H9 (cell line): ENCODE measurements at regions not wholly inside any gene's neighbourhood (a gene's known extent, or its start where the extent isn't known, plus 50 kb on each side); places are given as distances from the start of the nearest gene placed in this dataset.

ENCODE experiments used
- DNase-seq: peaks from one replicate; pipeline ENCODE4 v3.0.0-alpha.2; 2017
- H2AFZ ChIP-seq: one replicate; pipeline ENCODE4 v1.6.1; 2013; ENCODE audit warnings: mild to moderate bottlenecking, low read length, control low read depth, moderate library complexity
- H2AK5ac ChIP-seq: 2 replicates; pipeline ENCODE4 v1.6.1; 2013; ENCODE audit warnings: low read length, control low read depth, mixed read lengths; ENCODE audit not compliant: insufficient read length
- H2BK120ac ChIP-seq: one replicate; pipeline ENCODE4 v1.6.1; 2013; ENCODE audit warnings: low read depth, mild to moderate bottlenecking, low read length, control low read depth, inconsistent platforms; ENCODE audit not compliant: poor library complexity, severe bottlenecking
- H2BK12ac ChIP-seq: 2 replicates; pipeline ENCODE4 v1.6.1; 2013; ENCODE audit warnings: low read length, control low read depth, mixed read lengths, low read depth; ENCODE audit not compliant: insufficient read length
- H2BK15ac ChIP-seq: 2 replicates; pipeline ENCODE4 v1.6.1; 2013; ENCODE audit warnings: low read depth, low read length, control low read depth
- H2BK20ac ChIP-seq: one replicate; pipeline ENCODE4 v1.6.1; 2013; ENCODE audit warnings: low read depth, mild to moderate bottlenecking, low read length, control low read depth, inconsistent platforms; ENCODE audit not compliant: poor library complexity, severe bottlenecking
- H2BK5ac ChIP-seq: 2 replicates; pipeline ENCODE4 v1.6.1; 2013; ENCODE audit warnings: low read length, control low read depth, mixed read lengths; ENCODE audit not compliant: insufficient read length
- H3K14ac ChIP-seq: 2 replicates; pipeline ENCODE4 v1.6.1; 2013; ENCODE audit warnings: low read length, control low read depth; ENCODE audit not compliant: insufficient read depth
- H3K18ac ChIP-seq: 2 replicates; pipeline ENCODE4 v1.6.1; 2013; ENCODE audit warnings: low read depth, mild to moderate bottlenecking, mixed read lengths, low read length, control low read depth; ENCODE audit not compliant: insufficient read length
- H3K23ac ChIP-seq: 2 replicates; pipeline ENCODE4 v1.6.1; 2013; ENCODE audit warnings: low read length, control low read depth, mixed read lengths, low read depth; ENCODE audit not compliant: insufficient read length
- H3K23me2 ChIP-seq: 2 replicates; pipeline ENCODE4 v1.6.1; 2013; ENCODE audit warnings: low read depth, mild to moderate bottlenecking, mixed read lengths, low read length, control low read depth; ENCODE audit not compliant: insufficient read length, poor library complexity, severe bottlenecking
- H3K27ac ChIP-seq: 2 replicates; pipeline ENCODE4 v1.5.1; 2013; ENCODE audit warnings: low read length, control low read depth, mixed read lengths, low read depth; ENCODE audit not compliant: insufficient read length
- H3K27me3 ChIP-seq: 2 replicates; pipeline ENCODE4 v1.6.1; 2013; ENCODE audit warnings: low read length, control low read depth, inconsistent platforms; ENCODE audit not compliant: insufficient read depth
- H3K4ac ChIP-seq: 2 replicates; pipeline ENCODE4 v1.6.1; 2013; ENCODE audit warnings: low read depth, mild to moderate bottlenecking, control low read depth, inconsistent platforms, low read length, moderate library complexity
- H3K4me1 ChIP-seq: 2 replicates; pipeline ENCODE4 v1.6.1; 2013; ENCODE audit warnings: low read length, control low read depth, inconsistent platforms; ENCODE audit not compliant: insufficient read depth
- H3K4me2 ChIP-seq: 2 replicates; pipeline ENCODE4 v1.6.1; 2013; ENCODE audit warnings: low read length, control low read depth, mixed read lengths; ENCODE audit not compliant: insufficient read length, insufficient read depth
- H3K56ac ChIP-seq: 2 replicates; pipeline ENCODE4 v1.6.1; 2013; ENCODE audit warnings: low read depth, mild to moderate bottlenecking, mixed read lengths, low read length, control low read depth; ENCODE audit not compliant: insufficient read length
- H3K79me1 ChIP-seq: 2 replicates; pipeline ENCODE4 v1.6.1; 2013; ENCODE audit warnings: low read depth, mild to moderate bottlenecking, moderate library complexity, low read length, control low read depth, inconsistent platforms; ENCODE audit not compliant: insufficient read depth, poor library complexity, severe bottlenecking
- H3K79me2 ChIP-seq: 2 replicates; pipeline ENCODE4 v1.6.1; 2013; ENCODE audit warnings: low read length, control low read depth, inconsistent platforms; ENCODE audit not compliant: insufficient read depth
- H3K9ac ChIP-seq: 2 replicates; pipeline ENCODE4 v1.6.1; 2013; ENCODE audit warnings: low read length, control low read depth, mixed read lengths; ENCODE audit not compliant: insufficient read length; ENCODE audit errors: extremely low read depth
- H3K9me3 ChIP-seq: one replicate; pipeline ENCODE4 v1.6.1; 2013; ENCODE audit warnings: low read depth, low read length, inconsistent platforms; ENCODE audit not compliant: control insufficient read depth
- H3T11ph ChIP-seq: one replicate; pipeline ENCODE4 v1.6.1; 2013; ENCODE audit warnings: mild to moderate bottlenecking, low read length, control low read depth, inconsistent platforms
- H4K20me1 ChIP-seq: one replicate; pipeline ENCODE4 v1.6.1; 2013; ENCODE audit not compliant: control insufficient read depth, insufficient read length, insufficient read depth
- H4K5ac ChIP-seq: 2 replicates; pipeline ENCODE4 v1.6.1; 2013; ENCODE audit warnings: low read depth, mild to moderate bottlenecking, mixed read lengths, low read length, control low read depth; ENCODE audit not compliant: insufficient read length
- H4K8ac ChIP-seq: replicated peaks from 2 replicates; pipeline ENCODE4 v1.6.1; 2013; ENCODE audit warnings: low read length, control low read depth, mixed read lengths, low read depth; ENCODE audit not compliant: insufficient read length
- H4K91ac ChIP-seq: 2 replicates; pipeline ENCODE4 v1.6.1; 2013; ENCODE audit warnings: low read depth, mild to moderate bottlenecking, moderate library complexity, mixed read lengths, low read length, control low read depth; ENCODE audit not compliant: insufficient read length
- H3K27ac Mint-ChIP-seq, 3 experiments: 2 replicates in 2 of 3; 3 replicates in 1 of 3; pipeline ENCODE4 v1.8.0; 2020 to 2021; ENCODE audit warnings: mixed read lengths in 3 of 3, mild to moderate bottlenecking in 1 of 3, moderate library complexity in 1 of 3
- H3K27me3 Mint-ChIP-seq: 2 replicates; pipeline ENCODE4 v1.8.0; 2021; ENCODE audit warnings: low read depth, mild to moderate bottlenecking, moderate library complexity, mixed read lengths
- H3K36me3 Mint-ChIP-seq, 3 experiments: 2 replicates in 2 of 3; 3 replicates in 1 of 3; pipeline ENCODE4 v1.8.0; 2020 to 2021; ENCODE audit warnings: low read depth in 3 of 3, mixed read lengths in 3 of 3; ENCODE audit not compliant: insufficient read depth in 1 of 3
- H3K4me1 Mint-ChIP-seq, 2 experiments: 2 replicates each; pipeline ENCODE4 v1.8.0; 2020; ENCODE audit warnings: mixed read lengths in 2 of 2
- H3K4me3 Mint-ChIP-seq, 2 experiments: 2 replicates in 1 of 2; 3 replicates in 1 of 2; pipeline ENCODE4 v1.8.0; 2020 to 2021; ENCODE audit warnings: mild to moderate bottlenecking in 2 of 2, mixed read lengths in 2 of 2, moderate library complexity in 1 of 2
- H3K9me3 Mint-ChIP-seq, 2 experiments: 2 replicates in 1 of 2; 3 replicates in 1 of 2; pipeline ENCODE4 v1.8.0; 2020; ENCODE audit warnings: mild to moderate bottlenecking in 2 of 2, mixed read lengths in 2 of 2, moderate library complexity in 1 of 2
- CTCF ChIP-seq: fragments of 200-600 bp; sonication (generic); conservative IDR thresholded peaks from 3 replicates; pipeline ENCODE4 v1.8.0; 2021; ENCODE audit warnings: antibody characterized with exemption, mild to moderate bottlenecking
- WGBS: extraction: QIAGEN DNeasy Blood & Tissue Kit; methylation state at CpG from one replicate; pipeline ENCODE4 v1.1.7; 2013; ENCODE audit warnings: missing lambda C conversion rate, low lambda C conversion rate, mixed read lengths; ENCODE audit not compliant: insufficient read length; ENCODE audit errors: extremely low coverage; 5-methylcytosine and 5-hydroxymethylcytosine counted together

GRCh38 chr22:49068861-49069500 is 758.7 kb downstream of the BRD1 start:
- peaks cover 24% of the 10 kb centered on the region for H3K27me3 Mint-ChIP-seq
- no peaks in the 10 kb centered on the region for H3K23me2 ChIP-seq
- H3K4me1 Mint-ChIP-seq, result peaks cover 1 to 5% of the 10 kb centered on the region in 2 experiments; a peak in 3 of 4 replicates

More at GRCh38 chr22:49068861-49069500, 758.7 kb downstream of the BRD1 start:
- H3K9ac ChIP-seq, result no peak overlapping the region
- no peak overlapping the region for H2AK5ac ChIP-seq
- TF ChIP-seq CTCF, result no peak
- no peaks in the 10 kb centered on the region for H3K9me3 ChIP-seq
- Mint-ChIP-seq H3K27ac (no peak overlapping the region), H3K9me3 (no peaks in the 10 kb centered on the region), H3K36me3 (no peaks in the 10 kb centered on the region), H3K4me3 (no peak overlapping the region; a peak in 1 of 5 replicates)
- H3K4me2 ChIP-seq, result no peak overlapping the region
- no peak overlapping the region for H2BK12ac ChIP-seq
- no peak overlapping the region for H3T11ph ChIP-seq
- WGBS, result no CpG with 5 or more reads among the region's 15 CpGs
- H3K79me2 ChIP-seq, result no peaks in the 10 kb centered on the region
- DNase-seq, result no peak
- H3K4me1 ChIP-seq, result no peaks in the 10 kb centered on the region; the same call in 1 of the 2 replicates
- H3K56ac ChIP-seq, result no peak overlapping the region
- H2BK120ac ChIP-seq, result no peak overlapping the region
- no peak overlapping the region for H2AFZ ChIP-seq
- H3K27ac ChIP-seq, result no peak overlapping the region
- no peak overlapping the region; the same call in 1 of the 2 replicates for H3K14ac ChIP-seq
- H3K27me3 ChIP-seq, result no peaks in the 10 kb centered on the region
- H3K4ac ChIP-seq, result no peak overlapping the region
- H2BK5ac ChIP-seq, result no peak overlapping the region
- H4K20me1 ChIP-seq, result no peaks in the 10 kb centered on the region
- H4K5ac ChIP-seq, result no peak overlapping the region
- H2BK15ac ChIP-seq, result no peak overlapping the region
- H3K18ac ChIP-seq, result no peak overlapping the region
- H4K8ac ChIP-seq, result no peak overlapping the region
- no peak overlapping the region for H2BK20ac ChIP-seq
- H3K23ac ChIP-seq, result no peak overlapping the region
- no peak overlapping the region for H4K91ac ChIP-seq
- no peaks in the 10 kb centered on the region for H3K79me1 ChIP-seq
